ENCODE measurements at regions not wholly inside any gene's neighbourhood (a gene's known extent, or its start where the extent isn't known, plus 50 kb on each side); places are given as distances from the start of the nearest gene placed in this dataset.

DNA sequence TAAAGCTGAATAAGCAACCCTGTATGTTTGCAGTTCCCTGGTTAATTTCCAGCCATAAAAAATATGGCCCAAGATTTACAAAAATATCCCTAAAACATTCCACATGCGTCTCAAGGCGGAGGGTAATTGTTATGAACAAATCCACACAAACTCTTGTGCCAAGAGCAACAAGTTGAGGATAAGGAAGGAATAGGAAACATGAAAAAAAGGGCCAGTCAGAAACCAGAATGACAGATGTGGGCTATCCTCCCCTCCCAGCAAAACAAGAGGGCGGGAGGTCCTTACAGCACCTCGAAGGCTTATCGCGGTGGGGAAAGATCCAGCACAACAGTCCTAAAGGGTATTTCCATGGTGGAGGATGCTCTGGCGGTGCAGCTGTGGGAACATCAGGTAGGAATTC, 155.6 kb upstream of the HES1 start:
- TF ChIP-seq, protein P1, sequence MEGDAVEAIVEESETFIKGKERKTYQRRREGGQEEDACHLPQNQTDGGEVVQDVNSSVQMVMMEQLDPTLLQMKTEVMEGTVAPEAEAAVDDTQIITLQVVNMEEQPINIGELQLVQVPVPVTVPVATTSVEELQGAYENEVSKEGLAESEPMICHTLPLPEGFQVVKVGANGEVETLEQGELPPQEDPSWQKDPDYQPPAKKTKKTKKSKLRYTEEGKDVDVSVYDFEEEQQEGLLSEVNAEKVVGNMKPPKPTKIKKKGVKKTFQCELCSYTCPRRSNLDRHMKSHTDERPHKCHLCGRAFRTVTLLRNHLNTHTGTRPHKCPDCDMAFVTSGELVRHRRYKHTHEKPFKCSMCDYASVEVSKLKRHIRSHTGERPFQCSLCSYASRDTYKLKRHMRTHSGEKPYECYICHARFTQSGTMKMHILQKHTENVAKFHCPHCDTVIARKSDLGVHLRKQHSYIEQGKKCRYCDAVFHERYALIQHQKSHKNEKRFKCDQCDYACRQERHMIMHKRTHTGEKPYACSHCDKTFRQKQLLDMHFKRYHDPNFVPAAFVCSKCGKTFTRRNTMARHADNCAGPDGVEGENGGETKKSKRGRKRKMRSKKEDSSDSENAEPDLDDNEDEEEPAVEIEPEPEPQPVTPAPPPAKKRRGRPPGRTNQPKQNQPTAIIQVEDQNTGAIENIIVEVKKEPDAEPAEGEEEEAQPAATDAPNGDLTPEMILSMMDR (IDR thresholded peaks at IDR 0.05), result no peak
- TF ChIP-seq POLR2AphosphoS5 (IDR thresholded peaks at IDR 0.05), result no peak

Measured in prostate gland (tissue), 2 donors.